Activated T-helper 2 cell treated with anti-CD3 and anti-CD28 coated beads, Interferon-gamma antibody, Interleukin-2, Interleukin-4, amounts not matched to agents 10 μg/mL and 5 μg/mL and 100 μg/mL, durations not matched to agents 14 hours and 24 hours and 36 hours (primary cell): ENCODE measurements at regions not wholly inside any gene's neighbourhood (a gene's known extent, or its start where the extent isn't known, plus 50 kb on each side); places are given as distances from the start of the nearest gene placed in this dataset.
"Not testable (repeated sequence)": the region's sequence is repeated elsewhere in the genome, so short reads cannot be mapped to it uniquely, and the experiment has no call there.

Source experiments
- DNase-seq: peaks from one replicate; pipeline ENCODE4 v3.0.0; 2021; ENCODE audit warnings: low spot score
- H3K27ac Mint-ChIP-seq: one replicate; pipeline ENCODE4 v1.8.0; 2021; ENCODE audit warnings: mixed read lengths
- H3K27me3 Mint-ChIP-seq: one replicate; pipeline ENCODE4 v1.8.0; 2021; ENCODE audit warnings: low read depth, mixed read lengths
- H3K36me3 Mint-ChIP-seq: one replicate; pipeline ENCODE4 v1.8.0; 2021; ENCODE audit warnings: low read depth, mixed read lengths
- H3K4me1 Mint-ChIP-seq: one replicate; pipeline ENCODE4 v1.8.0; 2021; ENCODE audit warnings: low read depth, mixed read lengths
- H3K4me3 Mint-ChIP-seq: one replicate; pipeline ENCODE4 v1.8.0; 2021; ENCODE audit warnings: low read depth, mild to moderate bottlenecking, moderate library complexity, mixed read lengths
- H3K9me3 Mint-ChIP-seq: one replicate; pipeline ENCODE4 v1.8.0; 2021; ENCODE audit warnings: mixed read lengths
- intact Hi-C: fragments of 100-400 bp; cut with micrococcal nuclease; formaldehyde crosslinking; loops from one replicate; pipeline ENCODE4 v1.15.1; 2023

DNA sequence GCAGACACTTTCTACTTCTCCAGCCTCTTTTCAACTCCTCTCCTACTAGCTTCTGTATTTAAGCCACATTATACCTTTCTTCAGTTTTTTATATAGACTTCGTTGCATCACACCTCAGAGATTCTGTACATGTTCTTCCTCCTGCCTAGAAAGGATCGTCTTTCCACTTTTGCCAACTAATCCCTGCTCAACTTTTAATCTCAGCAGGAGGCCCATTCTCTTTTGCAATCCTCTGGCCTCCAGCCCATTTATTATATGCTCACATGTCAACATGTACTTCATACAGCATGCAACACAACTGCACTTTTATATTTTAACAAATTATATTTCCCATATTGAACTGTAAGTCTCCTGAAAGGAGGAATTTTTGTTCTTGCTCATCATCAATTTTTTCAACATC lies 476.5 kb upstream of the SMIM31 start:
- intact Hi-C loops = not testable (repeated sequence)

DNA sequence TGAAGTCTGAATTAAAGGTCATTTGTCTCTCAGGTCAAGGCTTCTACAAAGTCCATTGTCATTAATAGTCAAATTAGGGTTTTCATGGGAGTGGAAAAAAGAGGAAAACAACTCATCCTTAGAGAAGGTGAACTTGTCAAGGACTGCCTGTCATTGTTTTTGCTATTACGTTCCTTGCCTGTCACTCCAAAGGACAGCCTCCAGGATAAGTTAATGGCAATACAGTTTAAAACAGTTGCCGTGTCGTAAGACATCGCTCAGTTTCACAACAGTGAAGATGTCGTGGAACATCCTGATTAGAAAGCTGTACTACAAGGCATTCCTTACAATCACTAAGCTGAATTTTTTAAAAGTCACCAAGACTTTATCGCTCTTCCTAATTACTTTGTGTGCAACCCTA lies 466.8 kb upstream of the SMIM31 start:
- no peak overlapping the region for H3K4me3 Mint-ChIP-seq
- intact Hi-C loops = no loop called here
- no peaks in the 10 kb centered on the region for H3K36me3 Mint-ChIP-seq
- no peak overlapping the region for H3K27ac Mint-ChIP-seq
- H3K27me3 Mint-ChIP-seq = no peaks in the 10 kb centered on the region
- no peaks in the 10 kb centered on the region for H3K4me1 Mint-ChIP-seq
- H3K9me3 Mint-ChIP-seq = no peaks in the 10 kb centered on the region
- DNase-seq = no peak

More for the DNA sequence above, 476.5 kb upstream of the SMIM31 start:
- H3K27ac Mint-ChIP-seq, H3K9me3 Mint-ChIP-seq, H3K27me3 Mint-ChIP-seq, DNase-seq, H3K4me3 Mint-ChIP-seq, H3K36me3 Mint-ChIP-seq, H3K4me1 Mint-ChIP-seq: not testable (repeated sequence)

GRCh38 chr4:164288578-164288977 lies 465.4 kb upstream of the SMIM31 start:
- Mint-ChIP-seq H3K9me3 (no peaks in the 10 kb centered on the region), H3K4me3 (no peak overlapping the region), H3K36me3 (no peaks in the 10 kb centered on the region), H3K27me3 (no peaks in the 10 kb centered on the region), H3K4me1 (no peaks in the 10 kb centered on the region), H3K27ac (no peak overlapping the region)
- DNase-seq = no peak
- intact Hi-C loops = no loop called here

GRCh38 chr4:164293203-164293602 lies 460.7 kb upstream of the SMIM31 start:
- H3K27ac Mint-ChIP-seq = no peak overlapping the region
- no peaks in the 10 kb centered on the region for H3K36me3 Mint-ChIP-seq
- DNase-seq = no peak
- no peak overlapping the region for H3K4me3 Mint-ChIP-seq
- H3K4me1 Mint-ChIP-seq = no peaks in the 10 kb centered on the region
- no peaks in the 10 kb centered on the region for H3K9me3 Mint-ChIP-seq
- H3K27me3 Mint-ChIP-seq = no peaks in the 10 kb centered on the region
- intact Hi-C loops = no loop called here

- H3K9me3 Mint-ChIP-seq = no peaks in the 10 kb centered on the region
- no peaks in the 10 kb centered on the region for H3K36me3 Mint-ChIP-seq
- intact Hi-C loops = no loop called here
- no peak overlapping the region for H3K27ac Mint-ChIP-seq
- DNase-seq = no peak
- H3K27me3 Mint-ChIP-seq = no peaks in the 10 kb centered on the region
- no peaks in the 10 kb centered on the region for H3K4me1 Mint-ChIP-seq
- no peak overlapping the region for H3K4me3 Mint-ChIP-seq
Observed at GRCh38 chr4:164293743-164294142, 460.2 kb upstream of the SMIM31 start.

GRCh38 chr4:164301430-164301829 lies 452.5 kb upstream of the SMIM31 start:
- Mint-ChIP-seq H3K4me1 (no peaks in the 10 kb centered on the region), H3K27ac (no peak overlapping the region), H3K4me3 (no peak overlapping the region), H3K36me3 (no peaks in the 10 kb centered on the region), H3K27me3 (no peaks in the 10 kb centered on the region), H3K9me3 (no peaks in the 10 kb centered on the region)
- no peak for DNase-seq
- intact Hi-C loops = no loop called here

DNA sequence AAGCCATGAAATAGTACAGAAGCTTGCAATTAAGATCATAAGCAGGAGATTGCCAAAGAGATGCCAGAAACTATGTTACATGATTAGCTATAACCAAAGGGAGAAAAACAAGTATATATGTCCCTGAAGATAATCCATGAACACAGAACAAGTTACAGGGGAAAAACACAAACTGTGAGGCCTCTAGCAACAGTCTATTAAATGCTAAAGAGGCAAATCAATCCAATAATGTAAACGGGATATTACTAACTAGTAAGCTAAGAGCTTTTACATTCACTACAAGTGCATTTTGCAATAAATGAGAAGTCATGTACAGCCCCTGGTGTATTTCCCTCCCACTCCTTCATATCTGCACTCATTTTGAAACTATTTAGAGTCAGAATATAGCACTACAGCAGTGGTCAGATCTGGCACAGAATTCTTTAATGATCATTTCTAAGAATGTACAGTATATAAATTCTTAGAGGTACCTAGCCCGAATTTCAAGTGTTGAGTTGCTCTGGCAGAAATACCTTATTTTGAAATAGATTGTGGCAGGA lies 449.8 kb upstream of the SMIM31 start:
- DNase-seq = no peak
- H3K27me3 Mint-ChIP-seq = no peaks in the 10 kb centered on the region
- no peak overlapping the region for H3K27ac Mint-ChIP-seq

DNA sequence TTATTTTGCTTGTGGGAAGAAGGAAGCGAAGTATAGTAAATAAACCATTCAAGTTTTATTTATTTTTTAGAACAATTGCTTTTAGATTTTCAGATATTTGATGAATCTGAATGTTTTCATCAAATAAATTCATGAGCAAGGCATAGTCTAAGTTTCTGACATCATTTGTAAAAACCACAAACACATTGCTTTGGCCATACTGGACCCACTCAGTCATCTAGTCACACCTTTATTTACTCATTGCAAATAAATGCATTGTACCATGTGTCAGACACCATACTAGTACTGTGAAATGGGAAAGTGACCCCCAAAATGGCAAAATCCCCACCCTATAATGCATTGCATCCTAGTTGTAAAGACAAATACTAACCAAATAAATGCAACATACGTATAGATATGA lies 449.1 kb upstream of the SMIM31 start:
- Mint-ChIP-seq H3K4me3 (no peak overlapping the region), H3K36me3 (no peaks in the 10 kb centered on the region), H3K27ac (no peak overlapping the region), H3K9me3 (no peaks in the 10 kb centered on the region), H3K27me3 (no peaks in the 10 kb centered on the region), H3K4me1 (no peaks in the 10 kb centered on the region)
- no peak for DNase-seq
- intact Hi-C loops = no loop called here

More for the DNA sequence above, 449.8 kb upstream of the SMIM31 start:
- intact Hi-C loops = no loop called here
- H3K4me3 Mint-ChIP-seq = no peak overlapping the region
- no peaks in the 10 kb centered on the region for H3K36me3 Mint-ChIP-seq
- no peaks in the 10 kb centered on the region for H3K4me1 Mint-ChIP-seq
- no peaks in the 10 kb centered on the region for H3K9me3 Mint-ChIP-seq

DNA sequence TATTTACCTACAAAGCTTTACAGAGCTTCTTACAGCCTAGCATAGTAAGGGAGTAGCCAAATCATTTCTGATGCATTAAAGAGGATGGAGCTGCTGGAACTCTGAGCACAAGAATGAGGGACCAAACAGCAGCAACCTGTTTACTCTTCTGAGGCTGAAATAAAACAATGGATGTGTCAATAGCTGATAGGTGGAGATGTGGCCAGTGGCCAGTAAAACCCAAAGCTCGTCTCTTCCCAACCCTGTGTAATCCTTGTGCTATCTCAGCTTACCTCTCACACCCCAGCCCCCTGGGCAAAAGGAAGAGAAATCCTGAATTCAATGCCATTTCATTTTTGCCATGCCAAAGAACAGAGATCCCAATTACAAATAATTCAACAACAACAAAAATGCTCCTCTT lies 446.7 kb upstream of the SMIM31 start:
- H3K27me3 Mint-ChIP-seq = no peaks in the 10 kb centered on the region
- DNase-seq = no peak
- intact Hi-C loops = no loop called here
- no peaks in the 10 kb centered on the region for H3K9me3 Mint-ChIP-seq
- no peaks in the 10 kb centered on the region for H3K4me1 Mint-ChIP-seq
- no peaks in the 10 kb centered on the region for H3K36me3 Mint-ChIP-seq
- H3K4me3 Mint-ChIP-seq = no peak overlapping the region
- H3K27ac Mint-ChIP-seq = no peak overlapping the region

GRCh38 chr4:164312671-164313070 lies 441.3 kb upstream of the SMIM31 start:
- intact Hi-C loops = no loop called here
- Mint-ChIP-seq H3K4me1 (no peaks in the 10 kb centered on the region), H3K36me3 (no peaks in the 10 kb centered on the region)

DNA sequence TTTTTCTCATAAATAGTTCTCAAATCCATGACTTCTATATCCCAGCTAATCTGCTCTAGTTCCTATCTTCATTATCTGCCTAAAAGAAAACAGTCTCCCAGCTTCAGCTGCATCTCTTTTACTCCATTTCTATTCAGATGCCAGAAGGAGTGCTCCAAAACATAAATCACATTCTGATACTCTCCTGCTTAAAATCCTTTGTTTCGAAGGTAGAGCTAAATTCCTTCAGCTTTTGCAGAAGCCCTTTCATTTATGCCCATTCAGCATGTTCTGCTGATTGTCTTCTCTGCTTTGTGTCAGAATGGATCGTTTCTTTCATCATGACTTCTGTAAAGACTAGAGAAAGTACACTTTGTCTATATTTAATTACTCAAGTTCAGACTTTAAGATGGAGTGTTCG lies 440.1 kb upstream of the SMIM31 start:
- H3K4me3 Mint-ChIP-seq = no peak overlapping the region

More at GRCh38 chr4:164312671-164313070, 441.3 kb upstream of the SMIM31 start:
- Mint-ChIP-seq H3K27ac (no peak overlapping the region), H3K27me3 (no peaks in the 10 kb centered on the region), H3K9me3 (no peaks in the 10 kb centered on the region), H3K4me3 (no peak overlapping the region)
- no peak for DNase-seq

GRCh38 chr4:164318350-164318749 lies 435.6 kb upstream of the SMIM31 start:
- no peaks in the 10 kb centered on the region for H3K9me3 Mint-ChIP-seq
- H3K27ac Mint-ChIP-seq = no peak overlapping the region
- H3K4me1 Mint-ChIP-seq = no peaks in the 10 kb centered on the region
- no peaks in the 10 kb centered on the region for H3K36me3 Mint-ChIP-seq
- intact Hi-C loops = no loop called here
- H3K27me3 Mint-ChIP-seq = no peaks in the 10 kb centered on the region
- no peak for DNase-seq
- H3K4me3 Mint-ChIP-seq = no peak overlapping the region

More for the DNA sequence above, 440.1 kb upstream of the SMIM31 start:
- Mint-ChIP-seq H3K27ac (no peak overlapping the region), H3K9me3 (no peaks in the 10 kb centered on the region), H3K27me3 (no peaks in the 10 kb centered on the region), H3K36me3 (no peaks in the 10 kb centered on the region), H3K4me1 (no peaks in the 10 kb centered on the region)
- no peak for DNase-seq
- intact Hi-C loops = no loop called here

- Mint-ChIP-seq H3K27ac (no peak overlapping the region), H3K36me3 (no peaks in the 10 kb centered on the region), H3K9me3 (no peaks in the 10 kb centered on the region), H3K27me3 (no peaks in the 10 kb centered on the region), H3K4me3 (no peak overlapping the region), H3K4me1 (no peaks in the 10 kb centered on the region)
- DNase-seq = no peak
- intact Hi-C loops = no loop called here
Observed at GRCh38 chr4:164319688-164320087, 434.2 kb upstream of the SMIM31 start.

DNA sequence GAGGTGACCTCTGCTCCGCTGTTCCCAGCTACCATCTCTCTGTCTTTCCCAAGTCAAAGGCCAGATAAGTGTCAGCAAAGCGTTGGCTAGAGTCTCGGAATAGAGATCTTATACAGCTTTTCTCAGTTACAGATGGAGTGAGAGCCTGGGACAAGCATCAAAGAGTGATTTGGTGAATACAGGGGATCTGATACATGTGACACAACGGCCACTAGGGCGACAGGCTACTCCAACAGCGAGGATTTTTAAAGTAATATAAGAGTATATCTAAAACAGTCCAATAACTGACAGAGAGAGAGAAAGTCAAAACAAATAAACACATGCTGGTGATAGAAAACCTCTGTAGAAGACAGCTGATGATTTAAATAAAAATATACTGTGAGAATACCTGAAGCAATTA lies 433.1 kb upstream of the SMIM31 start:
- intact Hi-C loops = no loop called here

More for the DNA sequence above, 433.1 kb upstream of the SMIM31 start:
- Mint-ChIP-seq H3K9me3 (no peaks in the 10 kb centered on the region), H3K4me3 (no peak overlapping the region), H3K27me3 (no peaks in the 10 kb centered on the region), H3K27ac (no peak overlapping the region), H3K4me1 (no peaks in the 10 kb centered on the region), H3K36me3 (no peaks in the 10 kb centered on the region)
- no peak for DNase-seq
